DND-41 (cell line): ENCODE measurements at regions not wholly inside any gene's neighbourhood (a gene's known extent, or its start where the extent isn't known, plus 50 kb on each side); places are given as distances from the start of the nearest gene placed in this dataset.

ENCODE experiments used
- EZH2 ChIP-seq: IDR thresholded peaks from 3 replicates; pipeline ENCODE4 v1.6.1; 2012; ENCODE audit warnings: borderline replicate concordance, low read depth, mild to moderate bottlenecking, moderate library complexity, low read length, inconsistent platforms; ENCODE audit not compliant: severe bottlenecking
- TF ChIP-seq, protein P1 (sequence below): IDR thresholded peaks from 2 replicates; pipeline ENCODE4 v1.5.1; 2012; ENCODE audit warnings: borderline replicate concordance, low read length, moderate library complexity, mild to moderate bottlenecking; ENCODE audit not compliant: poor library complexity, severe bottlenecking; ENCODE audit errors: extremely low read depth

DNA sequence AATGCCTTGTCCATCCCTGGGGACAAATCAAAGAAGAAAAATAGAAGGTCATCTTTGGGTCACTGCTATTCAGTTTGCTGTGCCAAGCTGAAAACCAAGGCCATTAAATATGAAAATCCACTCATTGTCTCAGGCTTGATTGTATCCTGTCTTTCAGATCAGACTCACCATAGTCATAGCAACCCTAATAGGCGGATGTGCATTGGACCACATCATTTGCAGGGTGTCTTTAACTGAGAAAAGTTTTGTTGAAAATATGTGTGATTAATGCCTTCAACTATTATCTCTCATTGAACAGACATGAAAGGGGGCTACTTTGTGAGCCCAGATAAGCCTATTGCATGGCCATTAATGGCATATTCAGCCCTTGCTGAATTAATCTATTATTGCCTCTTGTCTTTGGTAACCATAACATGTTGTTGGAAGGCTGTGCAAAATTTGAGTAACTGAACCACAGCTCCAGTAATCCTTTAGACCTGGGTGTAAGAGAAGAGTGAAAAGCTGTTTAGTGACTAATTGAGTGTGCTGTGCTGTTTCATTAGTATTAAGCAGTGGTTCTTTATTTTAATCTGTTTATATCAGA is 453.6 kb upstream of the EPHA5 start:
- TF ChIP-seq, protein P1, sequence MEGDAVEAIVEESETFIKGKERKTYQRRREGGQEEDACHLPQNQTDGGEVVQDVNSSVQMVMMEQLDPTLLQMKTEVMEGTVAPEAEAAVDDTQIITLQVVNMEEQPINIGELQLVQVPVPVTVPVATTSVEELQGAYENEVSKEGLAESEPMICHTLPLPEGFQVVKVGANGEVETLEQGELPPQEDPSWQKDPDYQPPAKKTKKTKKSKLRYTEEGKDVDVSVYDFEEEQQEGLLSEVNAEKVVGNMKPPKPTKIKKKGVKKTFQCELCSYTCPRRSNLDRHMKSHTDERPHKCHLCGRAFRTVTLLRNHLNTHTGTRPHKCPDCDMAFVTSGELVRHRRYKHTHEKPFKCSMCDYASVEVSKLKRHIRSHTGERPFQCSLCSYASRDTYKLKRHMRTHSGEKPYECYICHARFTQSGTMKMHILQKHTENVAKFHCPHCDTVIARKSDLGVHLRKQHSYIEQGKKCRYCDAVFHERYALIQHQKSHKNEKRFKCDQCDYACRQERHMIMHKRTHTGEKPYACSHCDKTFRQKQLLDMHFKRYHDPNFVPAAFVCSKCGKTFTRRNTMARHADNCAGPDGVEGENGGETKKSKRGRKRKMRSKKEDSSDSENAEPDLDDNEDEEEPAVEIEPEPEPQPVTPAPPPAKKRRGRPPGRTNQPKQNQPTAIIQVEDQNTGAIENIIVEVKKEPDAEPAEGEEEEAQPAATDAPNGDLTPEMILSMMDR, result no peak
- no peak for TF ChIP-seq EZH2
